ENCODE measurements at regions not wholly inside any gene's neighbourhood (a gene's known extent, or its start where the extent isn't known, plus 50 kb on each side); places are given as distances from the start of the nearest gene placed in this dataset.
A peak's percentile ranks its signal among the peaks of the same experiment; 100 is the strongest.

GRCh38 chr7:85773116-85773728 is 586.4 kb upstream of the SEMA3D start:
- peak; percentile 48 for ATAC-seq (ENCODE audit: poor library complexity)
- intact Hi-C loops (cut with DNase I), result no loop called here
- DNase-seq, result no peak

- DNase-seq, result no peak
- intact Hi-C loops (cut with DNase I), result no loop called here
- no peak for ATAC-seq (ENCODE audit: poor library complexity)
Observed at GRCh38 chr7:85771516-85771915, 584.7 kb upstream of the SEMA3D start.

DNA sequence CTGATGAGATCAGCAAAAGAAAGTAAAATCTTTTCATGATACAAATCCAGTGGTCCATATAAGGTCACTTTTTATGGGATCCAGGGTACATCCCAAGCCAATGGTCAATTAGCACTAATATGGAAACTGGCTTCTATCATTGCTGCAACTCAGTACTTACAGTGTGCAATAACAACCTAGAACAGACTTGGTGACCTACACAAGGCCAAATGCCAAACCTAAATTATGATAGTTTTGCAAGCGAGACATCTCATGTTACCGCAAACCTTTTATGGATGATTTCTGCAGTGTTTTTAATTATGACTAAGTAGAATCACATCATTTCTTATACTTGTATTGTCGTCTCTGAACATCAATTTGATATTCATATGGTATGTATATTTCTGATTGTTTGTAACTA is 583.5 kb upstream of the SEMA3D start:
- DNase-seq, result no peak
- intact Hi-C loops (cut with DNase I), result no loop called here
- no peak for ATAC-seq (ENCODE audit: poor library complexity)

GRCh38 chr7:85765698-85766298 is 578.9 kb upstream of the SEMA3D start:
- intact Hi-C loops (cut with DNase I), result no loop called here
- ATAC-seq (ENCODE audit: poor library complexity), result no peak
- no peak for DNase-seq

DNA sequence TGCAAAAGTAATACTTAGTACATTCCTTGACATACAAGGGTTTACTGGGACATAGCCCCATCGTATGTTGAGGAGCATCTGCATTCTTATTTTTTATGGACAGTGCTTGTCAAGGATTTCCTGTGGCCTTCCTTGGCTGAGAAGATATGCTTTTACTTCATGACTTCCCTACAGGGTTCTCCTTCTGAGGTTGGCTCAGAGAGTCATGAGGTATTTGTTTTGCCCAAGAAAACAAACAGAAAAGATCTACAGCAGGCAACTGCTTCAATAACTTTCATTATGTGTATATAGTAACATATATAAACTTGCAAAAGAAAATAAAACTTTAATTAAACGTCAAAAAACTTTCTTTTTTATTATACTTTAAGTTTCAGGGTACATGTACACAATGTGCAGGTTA is 577.2 kb upstream of the SEMA3D start:
- intact Hi-C loops (cut with DNase I), result no loop called here
- DNase-seq (no peak), ATAC-seq (ENCODE audit: poor library complexity) (no peak)

GRCh38 chr7:85757348-85757747 is 570.5 kb upstream of the SEMA3D start:
- no peak for ATAC-seq (ENCODE audit: poor library complexity)
- no peak for DNase-seq
- intact Hi-C loops (cut with DNase I), result no loop called here

GRCh38 chr7:85750454-85750949 is 563.6 kb upstream of the SEMA3D start:
- DNase-seq (no peak), ATAC-seq (ENCODE audit: poor library complexity) (no peak)
- intact Hi-C loops (cut with DNase I), result no loop called here

- DNase-seq, result no peak
- no peak for ATAC-seq (ENCODE audit: poor library complexity)
Observed at GRCh38 chr7:85749696-85750453, 563.0 kb upstream of the SEMA3D start.

DNA sequence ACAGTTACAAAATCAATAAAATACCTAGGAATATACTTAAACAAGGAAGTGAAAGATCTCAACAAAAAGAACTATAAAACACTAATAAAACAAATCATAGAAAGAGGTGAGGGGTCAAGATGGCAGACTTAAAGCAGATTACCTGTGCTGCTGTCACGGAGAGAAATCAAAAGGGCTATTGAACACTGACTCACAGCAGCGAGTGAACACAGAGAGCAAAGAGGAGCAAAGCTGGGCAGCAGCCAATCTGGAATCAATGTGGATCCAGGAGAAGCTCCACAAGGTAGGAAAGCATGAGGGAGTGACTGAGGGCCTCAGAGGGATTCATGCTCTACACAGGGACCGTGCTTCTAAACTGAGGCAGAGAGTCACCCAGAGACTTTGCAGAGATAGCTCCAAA is 562.0 kb upstream of the SEMA3D start:
- DNase-seq (no peak), ATAC-seq (ENCODE audit: poor library complexity) (no peak)
- intact Hi-C loops (cut with DNase I), result no loop called here

More at GRCh38 chr7:85749696-85750453, 563.0 kb upstream of the SEMA3D start:
- intact Hi-C loops (cut with DNase I), result no loop called here

GRCh38 chr7:85737426-85737825 is 550.6 kb upstream of the SEMA3D start:
- ATAC-seq (ENCODE audit: poor library complexity), result no peak
- DNase-seq, result no peak
- intact Hi-C loops (cut with DNase I), result no loop called here

GRCh38 chr7:85736085-85736484 is 549.2 kb upstream of the SEMA3D start:
- ATAC-seq (ENCODE audit: poor library complexity) (no peak), DNase-seq (no peak)
- intact Hi-C loops (cut with DNase I), result no loop called here

DNA sequence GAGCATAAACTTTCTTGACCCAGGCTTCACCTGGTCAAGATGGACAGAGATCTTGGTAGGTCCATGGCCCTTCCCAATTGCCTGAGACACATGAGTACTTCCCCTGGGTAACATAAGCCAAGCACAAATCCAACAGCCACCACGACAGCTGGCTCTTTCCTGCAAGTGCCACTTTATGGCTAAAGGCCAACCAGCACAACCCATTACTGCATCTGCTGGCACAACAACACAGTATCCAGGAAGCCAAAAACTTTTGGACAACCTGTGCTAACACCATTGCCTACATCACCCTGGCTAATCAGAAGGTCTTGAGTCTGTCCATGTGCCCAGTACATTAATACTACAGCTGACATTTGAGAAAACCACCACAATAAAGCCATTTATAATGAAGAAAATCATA is 548.0 kb upstream of the SEMA3D start:
- DNase-seq, result no peak
- ATAC-seq (ENCODE audit: poor library complexity), result no peak
- intact Hi-C loops (cut with DNase I), result no loop called here

GRCh38 chr7:85733169-85733915 is 546.5 kb upstream of the SEMA3D start:
- DNase-seq (no peak), ATAC-seq (ENCODE audit: poor library complexity) (no peak)
- intact Hi-C loops (cut with DNase I), result no loop called here

DNA sequence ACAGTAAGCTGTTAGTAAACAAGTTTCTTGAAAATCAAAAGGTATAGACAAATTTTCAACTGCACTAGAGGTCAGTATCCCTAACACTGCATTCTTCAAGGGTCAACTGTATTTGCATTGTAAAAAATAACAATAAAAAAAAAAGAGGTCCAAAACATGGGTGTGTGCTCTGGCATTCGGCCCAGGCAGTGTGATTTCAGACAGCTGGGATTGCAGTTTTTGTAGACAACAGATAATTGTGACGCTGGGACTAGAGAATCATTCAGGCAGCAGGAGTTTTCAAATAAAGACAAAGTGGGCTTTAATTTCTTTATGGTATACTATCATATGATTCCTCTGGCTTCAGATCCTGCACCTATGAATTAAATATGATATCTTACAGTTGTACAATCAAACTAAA is 543.2 kb upstream of the SEMA3D start:
- ATAC-seq (ENCODE audit: poor library complexity) (no peak), DNase-seq (peak; percentile 59)
- intact Hi-C loops (cut with DNase I), result no loop called here

DNA sequence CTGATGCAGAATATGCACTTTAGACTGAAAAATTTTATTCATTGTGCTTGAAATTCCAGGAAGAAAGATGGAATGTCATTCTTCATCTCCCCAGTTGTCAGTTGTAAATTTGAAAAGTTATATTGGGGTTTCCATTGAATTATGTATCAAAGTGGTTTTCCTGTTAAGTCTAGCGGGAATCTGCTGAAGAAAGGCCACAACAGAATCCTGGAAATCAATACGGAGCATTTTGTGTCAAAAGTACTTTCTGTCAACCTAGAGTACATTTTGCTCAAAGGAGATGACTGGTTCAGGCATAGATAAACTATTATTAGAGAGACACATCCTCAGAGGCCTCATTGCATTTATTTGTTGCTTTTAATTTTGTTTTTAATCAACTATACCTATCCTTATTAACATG is 538.2 kb upstream of the SEMA3D start:
- intact Hi-C loops (cut with DNase I), result no loop called here
- no peak for ATAC-seq (ENCODE audit: poor library complexity)

DNA sequence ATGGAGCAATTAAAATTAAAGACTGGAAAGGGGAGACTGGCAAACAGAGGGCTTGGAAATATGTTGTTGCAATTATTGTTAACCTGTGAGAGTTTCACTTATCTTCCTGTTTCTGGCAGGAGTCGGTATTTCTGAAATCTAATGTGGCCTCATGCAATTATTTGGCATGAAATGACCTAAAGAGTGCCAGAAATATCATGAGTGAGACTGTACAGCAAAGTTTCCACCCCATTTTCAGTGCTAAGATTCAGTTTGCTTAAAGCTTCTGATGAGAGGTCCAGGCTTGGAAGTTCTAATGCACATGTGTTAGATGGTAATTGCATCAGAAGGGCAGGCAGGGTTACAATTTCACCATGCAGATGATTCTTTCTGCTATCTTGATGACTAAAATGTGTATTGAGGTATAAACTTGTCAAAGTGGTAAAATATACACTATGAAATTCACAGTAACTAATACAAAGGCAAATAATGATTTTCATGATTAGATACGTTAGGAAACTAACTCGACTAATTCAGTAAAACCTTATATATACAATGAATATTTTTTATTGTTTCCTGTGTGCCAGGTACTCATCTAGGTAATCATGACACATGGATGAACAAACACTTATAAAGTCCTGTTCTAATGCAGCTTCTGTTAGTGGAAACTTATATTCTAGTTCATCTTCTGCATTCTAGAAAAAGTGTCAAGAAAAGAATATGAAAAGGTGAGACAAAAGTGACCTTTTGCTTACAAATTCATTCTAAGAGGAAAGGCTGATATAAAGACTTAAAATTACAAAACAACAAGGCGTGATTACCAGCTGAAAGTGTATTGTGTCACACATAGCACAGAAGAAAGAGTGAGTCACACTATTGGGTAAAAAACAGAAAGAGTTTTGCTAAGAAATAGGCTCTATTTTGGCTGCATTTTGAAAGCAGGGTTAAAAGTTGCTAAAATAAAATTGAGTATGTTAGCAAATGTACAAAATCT is 533.4 kb upstream of the SEMA3D start:
- intact Hi-C loops (cut with DNase I), result no loop called here
- DNase-seq (no peak), ATAC-seq (ENCODE audit: poor library complexity) (peak; percentile 79)

More for the DNA sequence above, 538.2 kb upstream of the SEMA3D start:
- DNase-seq, result no peak

- no peak for DNase-seq
- intact Hi-C loops (cut with DNase I), result no loop called here
- ATAC-seq (ENCODE audit: poor library complexity), result no peak
Observed at GRCh38 chr7:85716353-85716752, 529.5 kb upstream of the SEMA3D start.

GRCh38 chr7:85714951-85715350 is 528.1 kb upstream of the SEMA3D start:
- DNase-seq, result no peak
- intact Hi-C loops (cut with DNase I), result no loop called here
- ATAC-seq (ENCODE audit: poor library complexity), result no peak
